Tibial nerve (tissue), 4 donors: ENCODE measurements at regions not wholly inside any gene's neighbourhood (a gene's known extent, or its start where the extent isn't known, plus 50 kb on each side); places are given as distances from the start of the nearest gene placed in this dataset.

Experiments used
- DNase-seq, 2 donors: peaks; one replicate each; pipeline ENCODE4 v3.0.0-alpha.2; 2019; ENCODE audit warnings: low spot score in 2 of 2
- H3K27ac ChIP-seq, 4 donors: fragments of 200-600 bp; sonication (generic) in 3 of 4; one replicate each; pipeline ENCODE4 v1.5.1; 2017 to 2019; ENCODE audit warnings: mild to moderate bottlenecking in 1 of 4
- H3K27me3 ChIP-seq, 2 donors: fragments of 200-600 bp; sonication (generic) in 1 of 2; one replicate each; pipeline versions ENCODE4 v1.5.1 to v1.6.0; 2017 to 2019
- H3K36me3 ChIP-seq, 3 donors: fragments of 200-600 bp; sonication (generic); one replicate each; pipeline ENCODE4 v1.5.1; 2018 to 2019
- H3K4me1 ChIP-seq, 4 donors: fragments of 200-600 bp; sonication (generic) in 3 of 4; one replicate each; pipeline ENCODE4 v1.5.1; 2017 to 2019
- H3K4me3 ChIP-seq, 4 donors: fragments of 200-600 bp; sonication (generic) in 3 of 4; one replicate each; pipeline ENCODE4 v1.5.1; 2017 to 2019; ENCODE audit warnings: mild to moderate bottlenecking in 1 of 4, moderate library complexity in 1 of 4
- H3K9me3 ChIP-seq, 4 donors: fragments of 200-600 bp; sonication (generic) in 3 of 4; one replicate each; pipeline ENCODE4 v1.5.1; 2017 to 2019
- CTCF ChIP-seq, 5 experiments: fragments of 200-600 bp in 3 of 5; fragments of 450-650 bp in 2 of 5; sonication (generic) in 3 of 5; IDR thresholded peaks; one replicate each; pipeline ENCODE4 v1.5.1; 2016 to 2019; ENCODE audit warnings: antibody characterized with exemption in 5 of 5, mild to moderate bottlenecking in 3 of 5, moderate library complexity in 2 of 5
- EP300 ChIP-seq, 2 donors: sonication (generic); formaldehyde crosslinking; IDR thresholded peaks; one replicate each; pipeline ENCODE4 v1.6.1; 2017; ENCODE audit warnings: antibody characterized with exemption in 2 of 2, mild to moderate bottlenecking in 1 of 2
- POLR2A ChIP-seq, 2 donors: fragments of 450-650 bp; IDR thresholded peaks; one replicate each; pipeline ENCODE4 v1.6.1; 2017; ENCODE audit warnings: antibody characterized with exemption in 2 of 2, mild to moderate bottlenecking in 2 of 2, moderate library complexity in 2 of 2
- WGBS, 2 donors: methylation state at CpG; one replicate each; pipeline ENCODE4 v1.1.5; 2018; 5-methylcytosine and 5-hydroxymethylcytosine counted together

- DNase-seq = no peak
- TF ChIP-seq POLR2A (IDR thresholded peaks at IDR 0.05) = no peak
- no peak for TF ChIP-seq EP300 (IDR thresholded peaks at IDR 0.05)
- TF ChIP-seq CTCF (IDR thresholded peaks at IDR 0.05) = no peak
- Histone ChIP-seq H3K9me3 (no peaks in the 10 kb centered on the region), H3K36me3 (no peaks in the 10 kb centered on the region), H3K4me1 (no peaks in the 10 kb centered on the region), H3K27me3 (no peaks in the 10 kb centered on the region), H3K27ac (no peak overlapping the region), H3K4me3 (no peak overlapping the region)
- WGBS, 2 donors = 60 to 70% methylated on average over 2 of the region's 2 CpGs
Observed at GRCh38 chr16:17830651-17831050, 359.9 kb upstream of the XYLT1 start.

GRCh38 chr16:17829811-17830210 lies 359.1 kb upstream of the XYLT1 start:
- no peaks in the 10 kb centered on the region for H3K9me3 ChIP-seq
- H3K4me3 ChIP-seq = no peak overlapping the region
- no peak overlapping the region for H3K27ac ChIP-seq
- no peaks in the 10 kb centered on the region for H3K27me3 ChIP-seq
- WGBS, 2 donors = 54 to 70% methylated on average over 3 of the region's 3 CpGs
- no peak for DNase-seq
- TF ChIP-seq CTCF (IDR thresholded peaks at IDR 0.05) = no peak
- no peak for TF ChIP-seq EP300 (IDR thresholded peaks at IDR 0.05)
- TF ChIP-seq POLR2A (IDR thresholded peaks at IDR 0.05) = no peak
- H3K36me3 ChIP-seq = no peaks in the 10 kb centered on the region
- H3K4me1 ChIP-seq = no peaks in the 10 kb centered on the region

- WGBS, 2 donors = 21 to 27% methylated on average over 2 of the region's 2 CpGs
- no peak overlapping the region for H3K4me3 ChIP-seq
- no peaks in the 10 kb centered on the region for H3K4me1 ChIP-seq
- DNase-seq = no peak
- H3K27ac ChIP-seq = no peak overlapping the region
- no peaks in the 10 kb centered on the region for H3K27me3 ChIP-seq
- no peaks in the 10 kb centered on the region for H3K9me3 ChIP-seq
- TF ChIP-seq POLR2A (IDR thresholded peaks at IDR 0.05) = no peak
- no peaks in the 10 kb centered on the region for H3K36me3 ChIP-seq
Observed at GRCh38 chr16:17828012-17828411, 357.3 kb upstream of the XYLT1 start.

- no peaks in the 10 kb centered on the region for H3K27me3 ChIP-seq
- no peaks in the 10 kb centered on the region for H3K36me3 ChIP-seq
- no peak for TF ChIP-seq EP300 (IDR thresholded peaks at IDR 0.05)
- TF ChIP-seq POLR2A (IDR thresholded peaks at IDR 0.05) = no peak
- TF ChIP-seq CTCF (IDR thresholded peaks at IDR 0.05) = no peak
- H3K4me3 ChIP-seq = no peak overlapping the region
- 76% methylated on average over 1 of the region's 1 CpG for WGBS, 2 donors
- H3K4me1 ChIP-seq = no peaks in the 10 kb centered on the region
- H3K27ac ChIP-seq = no peak overlapping the region
- H3K9me3 ChIP-seq = no peaks in the 10 kb centered on the region
- no peak for DNase-seq
Observed at GRCh38 chr16:17827313-17827712, 356.6 kb upstream of the XYLT1 start.

GRCh38 chr16:17817943-17818342 lies 347.2 kb upstream of the XYLT1 start:
- 58 to 71% methylated on average over 2 of the region's 2 CpGs for WGBS, 2 donors
- Histone ChIP-seq H3K4me1 (no peaks in the 10 kb centered on the region), H3K36me3 (no peaks in the 10 kb centered on the region), H3K4me3 (no peak overlapping the region), H3K27me3 (no peaks in the 10 kb centered on the region), H3K9me3 (peaks cover 0 to 10% (median 0%) of the 10 kb centered on the region in 4 donors), H3K27ac (no peak overlapping the region)
- DNase-seq = no peak
- no peak for TF ChIP-seq POLR2A (IDR thresholded peaks at IDR 0.05)
- TF ChIP-seq CTCF (IDR thresholded peaks at IDR 0.05) = no peak
- no peak for TF ChIP-seq EP300 (IDR thresholded peaks at IDR 0.05)

- Histone ChIP-seq H3K36me3 (no peaks in the 10 kb centered on the region), H3K27ac (no peak overlapping the region), H3K27me3 (no peaks in the 10 kb centered on the region), H3K4me1 (no peaks in the 10 kb centered on the region), H3K4me3 (no peak overlapping the region), H3K9me3 (peaks cover 0 to 10% (median 0%) of the 10 kb centered on the region in 4 donors)
- DNase-seq = no peak
- TF ChIP-seq CTCF (IDR thresholded peaks at IDR 0.05) (no peak), POLR2A (IDR thresholded peaks at IDR 0.05) (no peak), EP300 (IDR thresholded peaks at IDR 0.05) (no peak)
- WGBS, 2 donors = 36 to 37% methylated on average over 1 of the region's 1 CpG
Observed at GRCh38 chr16:17817260-17817659, 346.5 kb upstream of the XYLT1 start.
